GM12878 (cell line): ENCODE measurements at regions not wholly inside any gene's neighbourhood (a gene's known extent, or its start where the extent isn't known, plus 50 kb on each side); places are given as distances from the start of the nearest gene placed in this dataset.

Experiments used
- ATAC-seq: fragments of 200-7000 bp; cut with Tn5 transposase; 3 replicates; pipeline ENCODE4 v1.9.1; 2020; ENCODE audit warnings: mild to moderate bottlenecking, moderate library complexity
- BruUV-seq: library from RNA; stranded (reverse); fragments of 400-500 nt; replicated peaks from 2 replicates; lab custom pipeline; 2021; lab: Mats Ljungman, UMichigan
- CTCF ChIA-PET: fragments of 300-600 bp; sonication (Branson Sonifier 250); formaldehyde crosslinking; extraction: SDS; loops from one replicate; lab custom pipeline; 2021; ENCODE audit warnings: inconsistent platforms; lab: Yijun Ruan, JAX
- POLR2A ChIA-PET: fragments of 350-600 bp; formaldehyde crosslinking; extraction: SDS; loops from one replicate; lab custom pipeline; 2021; ENCODE audit warnings: inconsistent platforms; lab: Charles Lee
- RAD21 ChIA-PET: fragments of 300-600 bp; sonication (Branson Sonifier 250); formaldehyde crosslinking; loops from one replicate; lab custom pipeline; 2023; ENCODE audit warnings: antibody characterized with exemption; ENCODE audit not compliant: unreplicated experiment; lab: Charles Lee
- SMC1A ChIA-PET: fragments of 300-600 bp; sonication (Branson Sonifier 250); formaldehyde crosslinking; loops from one replicate; lab custom pipeline; 2023; ENCODE audit not compliant: unreplicated experiment, uncharacterized antibody; lab: Charles Lee
- DNase-seq: peaks from one replicate; pipeline ENCODE4 v3.0.0-alpha.2; 2011; ENCODE audit warnings: low read depth, low spot score
- FAIRE-seq: peaks from 3 replicates; lab custom pipeline; 2011; peaks lifted over from hg19 to GRCh38; lab: Jason Lieb, UNC
- H2AFZ ChIP-seq: 2 replicates; pipeline ENCODE4 v1.6.0; 2011; ENCODE audit warnings: low read depth, low read length, control low read depth; ENCODE audit not compliant: control insufficient read depth
- H3K27ac ChIP-seq: 2 replicates; pipeline ENCODE4 v1.5.1; 2011; ENCODE audit warnings: control low read depth; ENCODE audit not compliant: control insufficient read depth, insufficient read depth
- H3K27me3 ChIP-seq, 2 experiments: replicated peaks in 1 of 2; 2 replicates each; pipeline versions ENCODE4 v1.6.0 to v1.6.1; 2011; ENCODE audit warnings: low read length in 1 of 2; ENCODE audit not compliant: control insufficient read depth in 2 of 2, insufficient read depth in 2 of 2
- H3K36me3 ChIP-seq, 2 experiments: 2 replicates each; pipeline ENCODE4 v1.5.1; 2011; ENCODE audit warnings: low read length in 1 of 2; ENCODE audit not compliant: control insufficient read depth in 2 of 2, insufficient read depth in 2 of 2
- H3K4me1 ChIP-seq: 2 replicates; pipeline ENCODE4 v1.6.1; 2011; ENCODE audit warnings: mild to moderate bottlenecking, low read length, moderate library complexity, mixed read lengths; ENCODE audit not compliant: control insufficient read depth, insufficient read depth
- H3K4me2 ChIP-seq: 2 replicates; pipeline ENCODE4 v1.6.0; 2011; ENCODE audit warnings: control low read depth; ENCODE audit not compliant: control insufficient read depth, insufficient read depth
- H3K4me3 ChIP-seq: fragments of 200-600 bp; sonication (generic); 2 replicates; pipeline ENCODE4 v1.5.1; 2016
- H3K79me2 ChIP-seq: 2 replicates; pipeline ENCODE4 v1.6.0; 2011; ENCODE audit warnings: low read length; ENCODE audit not compliant: control insufficient read depth, insufficient read depth
- H3K9ac ChIP-seq: 2 replicates; pipeline ENCODE4 v1.8.0; 2011; ENCODE audit warnings: low read length, control low read depth, mixed read lengths; ENCODE audit not compliant: control insufficient read depth, insufficient read depth
- H3K9me3 ChIP-seq: replicated peaks from 3 replicates; pipeline ENCODE4 v1.5.1; 2011; ENCODE audit warnings: mild to moderate bottlenecking, low read length; ENCODE audit not compliant: control insufficient read depth, insufficient read depth
- H4K20me1 ChIP-seq: 2 replicates; pipeline ENCODE4 v1.6.0; 2011; ENCODE audit not compliant: control insufficient read depth, insufficient read depth
- BHLHE40 ChIP-seq, 2 experiments: fragments of 450-650 bp in 1 of 2; IDR thresholded peaks; 2 replicates each; pipeline ENCODE4 v1.6.1; 2011 to 2017; ENCODE audit warnings: low read depth in 2 of 2, borderline replicate concordance in 1 of 2, improper control_type of control experiment in 1 of 2, low read length in 1 of 2, mild to moderate bottlenecking in 1 of 2
- CBX3 ChIP-seq: fragments of 200-600 bp; sonication (generic); IDR thresholded peaks from 2 replicates; pipeline ENCODE4 v1.6.1; 2016; ENCODE audit warnings: low read depth, borderline replicate concordance
- HDGF ChIP-seq: fragments of 450-650 bp; IDR thresholded peaks from 2 replicates; pipeline ENCODE4 v1.6.1; 2016; ENCODE audit warnings: antibody characterized with exemption
- IKZF2 ChIP-seq, 2 experiments: fragments of 450-650 bp; IDR thresholded peaks; 2 replicates each; pipeline ENCODE4 v1.6.1; 2017; ENCODE audit warnings: mild to moderate bottlenecking in 2 of 2, moderate library complexity in 2 of 2
- POU2F2 ChIP-seq: IDR thresholded peaks from 3 replicates; pipeline ENCODE4 v1.6.1; 2011; ENCODE audit warnings: low read depth, mild to moderate bottlenecking, low read length, borderline replicate concordance
- RAD21 ChIP-seq: IDR thresholded peaks from 2 replicates; pipeline ENCODE4 v1.6.1; 2011; ENCODE audit warnings: mild to moderate bottlenecking, low read depth, low read length, moderate library complexity; ENCODE audit not compliant: insufficient read depth
- RB1 ChIP-seq: fragments of 450-650 bp; formaldehyde crosslinking; IDR thresholded peaks from 2 replicates; pipeline ENCODE4 v1.6.1; 2017; ENCODE audit warnings: mild to moderate bottlenecking, borderline replicate concordance
- SRF ChIP-seq, 2 experiments: IDR thresholded peaks; 2 replicates each; pipeline ENCODE4 v1.6.1; 2011; ENCODE audit warnings: low read depth in 2 of 2, low read length in 2 of 2, mild to moderate bottlenecking in 1 of 2, moderate library complexity in 1 of 2
- WGBS: methylation state at CpG from one replicate; pipeline ENCODE4 v1.1.6; 2016; ENCODE audit warnings: low lambda C conversion rate; ENCODE audit not compliant: insufficient replicate concordance, insufficient coverage; ENCODE audit errors: missing lambda C conversion rate; 5-methylcytosine and 5-hydroxymethylcytosine counted together
- in situ Hi-C: fragments of 300-500 bp; cut with MboI; formaldehyde crosslinking; loops from 9 replicates; pipeline ENCODE4 v1.14.3; 2018; ENCODE audit warnings: mixed read lengths
- intact Hi-C: fragments of 100-400 bp; cut with micrococcal nuclease; formaldehyde crosslinking; loops from one replicate; pipeline ENCODE4 v1.14.2; 2022; ENCODE audit not compliant: unreplicated experiment
- TF ChIP-seq, protein P1 (sequence below): IDR thresholded peaks from 2 replicates; pipeline ENCODE4 v1.6.1; 2011; ENCODE audit warnings: low read depth, mild to moderate bottlenecking, low read length, moderate library complexity, borderline replicate concordance; ENCODE audit errors: extremely low read depth

GRCh38 chr7:125563557-125563956 is 633.9 kb upstream of the POT1 start (continued):
- TF ChIP-seq RB1 (no peak), CBX3 (no peak), HDGF (no peak), RAD21 (no peak)

GRCh38 chr7:125561006-125561405 is 631.4 kb upstream of the POT1 start:
- ChIA-PET SMC1A (interaction anchor here (0.5 to 1.6 kb wide), 5 partner anchors 16 to 115 kb away, joined by 3 to 4 read pairs (median 3); no protein-coding TSS in a partner anchor), RAD21 (no interaction called here), POLR2A (no interaction called here), CTCF (interaction anchor here (0.7 kb wide), 1 partner anchor 1486 kb away, joined by 4 read pairs; no protein-coding TSS in a partner anchor)
- in situ Hi-C loops: no loop called here
- intact Hi-C loops: no loop called here
- WGBS: 0% methylated on average over 3 of the region's 3 CpGs
- H3K36me3 ChIP-seq: no peaks in the 10 kb centered on the region
- H3K4me1 ChIP-seq: no peaks in the 10 kb centered on the region
- no TSS peak for BruUV-seq
- no peak for DNase-seq
- H3K9ac ChIP-seq: no peak overlapping the region
- H3K9me3 ChIP-seq: no peaks in the 10 kb centered on the region
- H4K20me1 ChIP-seq: no peaks in the 10 kb centered on the region
- no peak overlapping the region for H3K4me2 ChIP-seq
- H3K27ac ChIP-seq: no peak overlapping the region
- TF ChIP-seq BHLHE40 (IDR thresholded peaks at IDR 0.05; ENCODE audit: borderline replicate concordance in 1 of 2, low read depth in 2 of 2, low read length in 1 of 2) (0 out of 4 replicates have a peak, but pooled peaks of 1 of the 2 experiments have one; percentile 14), SRF (IDR thresholded peaks at IDR 0.05; ENCODE audit: low read depth in 2 of 2, low read length in 2 of 2) (no peak), IKZF2 (IDR thresholded peaks at IDR 0.05) (0 out of 4 replicates have a peak, but pooled peaks of 1 of the 2 experiments have one; percentile 9), POU2F2 (no peak)
- TF ChIP-seq, protein P1, sequence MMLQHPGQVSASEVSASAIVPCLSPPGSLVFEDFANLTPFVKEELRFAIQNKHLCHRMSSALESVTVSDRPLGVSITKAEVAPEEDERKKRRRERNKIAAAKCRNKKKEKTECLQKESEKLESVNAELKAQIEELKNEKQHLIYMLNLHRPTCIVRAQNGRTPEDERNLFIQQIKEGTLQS: no peak
- peak; percentile 44 for ATAC-seq
- peak overlapping the region; percentile 28; the same call in 1 of the 2 replicates for H2AFZ ChIP-seq
- no peak for FAIRE-seq
- no peak overlapping the region for H3K4me3 ChIP-seq
- no peaks in the 10 kb centered on the region for H3K27me3 ChIP-seq
- no peaks in the 10 kb centered on the region for H3K79me2 ChIP-seq
